ENCODE measurements at regions not wholly inside any gene's neighbourhood (a gene's known extent, or its start where the extent isn't known, plus 50 kb on each side); places are given as distances from the start of the nearest gene placed in this dataset.

- H3K4me1 Mint-ChIP-seq, result no peaks in the 10 kb centered on the region
- DNase-seq (ENCODE audit: low spot score in 2 of 2) (no peak), ATAC-seq (replicated peaks; ENCODE audit: extremely low read depth, poor library complexity, severe bottlenecking) (no peak)
- no peaks in the 10 kb centered on the region for H3K9me3 Mint-ChIP-seq
- H3K27ac Mint-ChIP-seq (ENCODE audit: low read depth), result no peak overlapping the region
- H3K4me3 Mint-ChIP-seq, result no peak overlapping the region
- peaks cover 1% of the 10 kb centered on the region for H3K36me3 Mint-ChIP-seq (ENCODE audit: insufficient read depth)
- peaks cover 45% of the 10 kb centered on the region for H3K27me3 Mint-ChIP-seq
These were observed 104.4 kb upstream of the ATP8B1 start for GRCh38 chr18:57907550-57907949.

GRCh38 chr18:57906852-57907251 is 103.7 kb upstream of the ATP8B1 start:
- no peak for ATAC-seq (replicated peaks; ENCODE audit: extremely low read depth, poor library complexity, severe bottlenecking)
- Mint-ChIP-seq H3K4me3 (no peak overlapping the region), H3K9me3 (no peaks in the 10 kb centered on the region), H3K27me3 (peaks cover 45% of the 10 kb centered on the region), H3K27ac (ENCODE audit: low read depth) (no peak overlapping the region), H3K36me3 (ENCODE audit: insufficient read depth) (peaks cover 1% of the 10 kb centered on the region), H3K4me1 (no peaks in the 10 kb centered on the region)
- no peak for DNase-seq (ENCODE audit: low spot score in 2 of 2)

GRCh38 chr18:57904535-57904934 is 101.4 kb upstream of the ATP8B1 start:
- peaks cover 41% of the 10 kb centered on the region for H3K27me3 Mint-ChIP-seq
- H3K27ac Mint-ChIP-seq (ENCODE audit: low read depth), result no peak overlapping the region
- H3K4me3 Mint-ChIP-seq, result no peak overlapping the region
- DNase-seq (ENCODE audit: low spot score in 2 of 2), result no peak
- peaks cover 1% of the 10 kb centered on the region for H3K36me3 Mint-ChIP-seq (ENCODE audit: insufficient read depth)
- no peaks in the 10 kb centered on the region for H3K4me1 Mint-ChIP-seq
- no peaks in the 10 kb centered on the region for H3K9me3 Mint-ChIP-seq
- no peak for ATAC-seq (replicated peaks; ENCODE audit: extremely low read depth, poor library complexity, severe bottlenecking)

GRCh38 chr18:57902721-57903120 is 99.6 kb upstream of the ATP8B1 start:
- Mint-ChIP-seq H3K27ac (ENCODE audit: low read depth) (no peak overlapping the region), H3K36me3 (ENCODE audit: insufficient read depth) (peaks cover 1% of the 10 kb centered on the region), H3K9me3 (no peaks in the 10 kb centered on the region), H3K4me3 (no peak overlapping the region), H3K27me3 (peaks cover 45% of the 10 kb centered on the region), H3K4me1 (no peaks in the 10 kb centered on the region)
- no peak for DNase-seq (ENCODE audit: low spot score in 2 of 2)
- no peak for ATAC-seq (replicated peaks; ENCODE audit: extremely low read depth, poor library complexity, severe bottlenecking)

DNA sequence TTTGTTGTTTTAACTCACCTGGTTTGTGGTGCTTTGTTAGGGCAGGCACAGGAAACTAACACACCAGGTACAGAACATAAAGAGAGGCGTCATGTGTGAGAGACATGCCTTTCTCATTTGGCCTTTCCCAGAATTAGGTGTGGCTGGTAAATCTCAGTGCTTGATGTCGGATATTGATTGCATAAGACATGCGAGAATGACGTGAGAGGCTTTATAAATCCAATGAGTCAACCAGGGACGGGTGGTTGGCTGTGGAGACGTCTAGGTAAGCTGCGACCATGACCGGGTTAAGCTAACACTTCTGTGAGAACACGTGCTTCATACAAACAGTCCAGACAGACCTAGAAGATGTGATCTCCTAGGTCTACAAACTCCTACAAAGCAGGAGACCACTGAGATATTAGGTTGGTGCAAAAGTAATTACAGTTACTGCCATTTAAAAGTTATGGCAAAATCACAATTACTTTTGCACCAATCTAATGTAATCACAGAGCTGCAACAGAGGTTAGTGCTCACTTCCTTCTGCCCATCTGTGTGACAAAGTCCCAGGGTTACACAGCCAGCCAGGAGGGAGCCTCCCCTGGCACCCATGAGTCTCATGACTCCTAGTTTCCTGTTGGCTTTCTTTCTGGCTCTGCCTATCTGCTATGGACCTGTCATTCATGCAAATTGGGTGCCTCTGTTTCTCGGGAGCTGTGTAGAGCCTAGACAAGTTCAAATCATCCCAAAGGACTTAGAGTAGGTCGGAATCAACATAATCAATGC is 98.9 kb upstream of the ATP8B1 start:
- Mint-ChIP-seq H3K9me3 (no peaks in the 10 kb centered on the region), H3K4me3 (no peak overlapping the region), H3K36me3 (ENCODE audit: insufficient read depth) (peaks cover 1% of the 10 kb centered on the region), H3K27me3 (peaks cover 44% of the 10 kb centered on the region), H3K4me1 (no peaks in the 10 kb centered on the region), H3K27ac (ENCODE audit: low read depth) (no peak overlapping the region)
- no peak for DNase-seq (ENCODE audit: low spot score in 2 of 2)
- ATAC-seq (replicated peaks; ENCODE audit: extremely low read depth, poor library complexity, severe bottlenecking), result no peak

DNA sequence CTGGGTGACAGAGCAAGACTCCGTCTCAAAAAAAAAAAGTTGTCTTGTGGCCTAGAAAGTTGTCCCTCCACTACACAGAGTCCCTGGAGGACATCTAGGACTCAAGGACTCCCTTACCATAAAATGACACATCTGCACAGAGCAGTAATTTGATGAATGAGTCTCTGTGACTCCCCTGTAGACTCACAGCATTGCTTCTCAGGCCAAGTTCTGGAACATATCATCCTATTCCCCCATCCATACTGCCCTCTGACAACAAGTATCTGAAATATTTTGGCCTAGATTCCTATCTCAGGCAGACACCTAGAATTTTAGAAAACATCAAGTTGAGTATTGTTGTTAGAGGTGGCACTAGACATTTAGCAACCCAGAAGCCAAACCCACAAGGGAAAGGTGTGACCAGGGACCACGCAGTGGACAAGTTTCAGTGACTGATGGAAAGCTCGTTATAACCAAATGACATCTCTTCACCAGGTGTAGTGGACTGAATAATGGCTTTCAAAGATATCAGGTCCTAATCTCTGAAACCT is 97.9 kb upstream of the ATP8B1 start:
- no peak for ATAC-seq (replicated peaks; ENCODE audit: extremely low read depth, poor library complexity, severe bottlenecking)
- Mint-ChIP-seq H3K36me3 (ENCODE audit: insufficient read depth) (peaks cover 1% of the 10 kb centered on the region), H3K4me1 (no peaks in the 10 kb centered on the region), H3K27ac (ENCODE audit: low read depth) (no peak overlapping the region), H3K4me3 (no peak overlapping the region), H3K27me3 (peaks cover 44% of the 10 kb centered on the region), H3K9me3 (no peaks in the 10 kb centered on the region)
- DNase-seq (ENCODE audit: low spot score in 2 of 2), result no peak

- no peaks in the 10 kb centered on the region for H3K4me1 Mint-ChIP-seq
- H3K4me3 Mint-ChIP-seq, result no peak overlapping the region
- ATAC-seq (replicated peaks; ENCODE audit: extremely low read depth, poor library complexity, severe bottlenecking) (no peak), DNase-seq (ENCODE audit: low spot score in 2 of 2) (no peak)
- no peaks in the 10 kb centered on the region for H3K36me3 Mint-ChIP-seq (ENCODE audit: insufficient read depth)
- H3K9me3 Mint-ChIP-seq, result no peaks in the 10 kb centered on the region
- H3K27me3 Mint-ChIP-seq, result peaks cover 47% of the 10 kb centered on the region
- no peak overlapping the region for H3K27ac Mint-ChIP-seq (ENCODE audit: low read depth)
These were observed 95.5 kb upstream of the ATP8B1 start for GRCh38 chr18:57898506-57899124.

DNA sequence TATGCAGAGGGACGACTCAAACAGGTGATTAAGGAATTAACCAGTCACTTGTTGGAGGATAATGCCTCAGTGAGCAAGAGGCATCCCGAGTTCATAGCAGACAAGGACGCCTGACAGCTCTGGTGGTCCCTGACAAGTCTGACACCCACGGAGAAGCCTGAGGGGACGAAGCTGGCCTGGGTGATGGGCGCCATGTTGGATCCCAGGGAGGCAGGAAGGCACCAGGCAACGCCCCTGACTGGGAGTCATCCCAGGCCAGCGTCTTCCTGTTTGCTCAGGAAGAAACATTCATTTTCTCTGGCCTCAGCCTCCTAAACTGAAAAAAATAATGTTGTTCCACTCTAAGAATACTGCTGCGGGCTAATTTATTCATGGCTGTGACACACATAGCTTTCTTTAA is 92.1 kb upstream of the ATP8B1 start:
- DNase-seq (ENCODE audit: low spot score in 2 of 2), result no peak
- no peak for ATAC-seq (replicated peaks; ENCODE audit: extremely low read depth, poor library complexity, severe bottlenecking)
- Mint-ChIP-seq H3K36me3 (ENCODE audit: insufficient read depth) (no peaks in the 10 kb centered on the region), H3K27me3 (peaks cover 54% of the 10 kb centered on the region), H3K4me3 (no peak overlapping the region), H3K4me1 (no peaks in the 10 kb centered on the region), H3K27ac (ENCODE audit: low read depth) (no peak overlapping the region), H3K9me3 (no peaks in the 10 kb centered on the region)

DNA sequence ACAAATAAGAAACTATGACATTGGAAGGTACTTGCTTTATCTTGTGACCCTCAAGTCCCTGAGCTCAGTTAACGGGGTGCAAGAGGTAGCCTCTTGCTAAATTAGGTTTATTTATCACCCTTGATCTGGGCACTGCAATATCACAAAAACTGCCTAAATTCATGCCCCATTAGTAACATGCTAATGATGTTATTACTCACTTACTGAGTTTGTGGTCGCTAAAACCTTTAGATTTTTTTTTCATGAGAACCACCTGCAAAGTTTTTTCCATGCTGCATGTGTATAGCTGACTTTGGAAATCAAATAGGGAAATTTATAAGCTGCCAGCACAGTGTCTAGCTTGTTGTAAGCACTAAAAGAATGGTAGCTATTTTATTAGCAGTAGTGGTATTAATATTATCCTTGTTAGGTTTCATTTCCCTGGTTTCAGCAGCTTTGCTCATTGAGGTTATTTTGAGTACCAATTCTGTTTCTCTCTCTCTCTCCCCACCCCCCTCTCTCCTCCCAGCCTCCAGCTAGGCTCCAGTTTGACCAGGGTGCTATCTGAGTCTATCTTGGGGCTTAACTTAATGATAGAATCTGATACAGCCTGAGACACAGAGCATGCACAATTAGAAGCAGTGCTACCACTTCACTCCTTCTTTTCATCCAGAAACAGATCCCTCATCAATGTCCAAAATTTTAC is 88.7 kb upstream of the ATP8B1 start:
- H3K27me3 Mint-ChIP-seq, result peaks cover 25% of the 10 kb centered on the region
- ATAC-seq (replicated peaks; ENCODE audit: extremely low read depth, poor library complexity, severe bottlenecking) (no peak), DNase-seq (ENCODE audit: low spot score in 2 of 2) (no peak)

GRCh38 chr18:57890266-57890665 is 87.2 kb upstream of the ATP8B1 start:
- no peak for DNase-seq (ENCODE audit: low spot score in 2 of 2)
- no peak for ATAC-seq (replicated peaks; ENCODE audit: extremely low read depth, poor library complexity, severe bottlenecking)
- Mint-ChIP-seq H3K4me3 (no peak overlapping the region), H3K27me3 (peaks cover 9% of the 10 kb centered on the region), H3K36me3 (ENCODE audit: insufficient read depth) (no peaks in the 10 kb centered on the region), H3K27ac (ENCODE audit: low read depth) (no peak overlapping the region), H3K4me1 (no peaks in the 10 kb centered on the region), H3K9me3 (no peaks in the 10 kb centered on the region)

More for the DNA sequence above, 88.7 kb upstream of the ATP8B1 start:
- Mint-ChIP-seq H3K36me3 (ENCODE audit: insufficient read depth) (no peaks in the 10 kb centered on the region), H3K9me3 (no peaks in the 10 kb centered on the region), H3K4me1 (no peaks in the 10 kb centered on the region), H3K4me3 (no peak overlapping the region), H3K27ac (ENCODE audit: low read depth) (no peak overlapping the region)

- ATAC-seq (replicated peaks; ENCODE audit: extremely low read depth, poor library complexity, severe bottlenecking), result no peak
- Mint-ChIP-seq H3K27ac (ENCODE audit: low read depth) (no peak overlapping the region), H3K4me3 (no peak overlapping the region), H3K9me3 (no peaks in the 10 kb centered on the region), H3K4me1 (no peaks in the 10 kb centered on the region), H3K27me3 (peaks cover 8% of the 10 kb centered on the region), H3K36me3 (ENCODE audit: insufficient read depth) (no peaks in the 10 kb centered on the region)
- DNase-seq (ENCODE audit: low spot score in 2 of 2), result no peak
These were observed 86.7 kb upstream of the ATP8B1 start for GRCh38 chr18:57889841-57890240.

DNA sequence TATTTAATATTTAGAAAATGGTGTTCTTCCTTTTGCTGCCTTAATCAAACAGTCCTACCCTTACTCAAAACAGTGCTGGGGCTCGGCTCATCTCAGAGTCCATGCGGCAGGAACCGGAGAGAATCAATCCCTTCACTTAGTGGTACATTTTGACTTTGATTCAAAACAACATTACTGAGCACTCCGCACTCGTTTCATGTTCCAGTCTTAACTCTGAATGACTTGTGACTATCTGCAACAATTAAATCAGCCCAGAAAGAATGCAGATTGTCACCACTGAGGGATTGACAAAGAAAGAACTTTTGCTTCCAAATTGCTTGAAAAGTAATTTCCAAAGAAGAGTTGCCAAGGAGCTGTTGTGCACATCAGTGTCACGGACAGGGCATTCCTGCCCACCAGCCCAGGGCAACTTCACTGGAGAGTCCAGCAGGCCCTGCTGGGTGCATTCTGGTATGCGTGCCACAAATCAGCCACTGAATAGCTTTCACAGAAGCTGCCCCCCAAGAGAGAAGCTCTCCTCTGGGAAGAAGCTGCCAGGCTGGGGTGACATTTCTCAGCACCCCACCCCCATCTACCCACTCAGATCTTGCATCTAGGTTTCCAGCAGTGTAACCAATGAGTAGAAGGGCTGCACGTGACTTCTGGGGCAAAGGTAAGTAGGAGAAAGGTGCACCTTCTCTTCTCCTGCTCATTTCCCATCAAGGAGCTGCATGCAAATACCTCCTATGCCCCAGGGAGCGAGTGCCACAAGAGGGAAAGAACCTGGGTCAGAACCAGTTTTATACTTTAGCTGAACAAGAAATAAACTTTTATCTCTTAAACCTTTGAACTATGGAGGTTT is 84.6 kb upstream of the ATP8B1 start:
- ATAC-seq (replicated peaks; ENCODE audit: extremely low read depth, poor library complexity, severe bottlenecking), result no peak
- Mint-ChIP-seq H3K4me1 (no peaks in the 10 kb centered on the region), H3K9me3 (no peaks in the 10 kb centered on the region), H3K4me3 (no peak overlapping the region), H3K27ac (ENCODE audit: low read depth) (no peak overlapping the region), H3K27me3 (no peaks in the 10 kb centered on the region), H3K36me3 (ENCODE audit: insufficient read depth) (no peaks in the 10 kb centered on the region)
- DNase-seq (ENCODE audit: low spot score in 2 of 2), result no peak
